ENCODE measurements at regions not wholly inside any gene's neighbourhood (a gene's known extent, or its start where the extent isn't known, plus 50 kb on each side); places are given as distances from the start of the nearest gene placed in this dataset.

DNA sequence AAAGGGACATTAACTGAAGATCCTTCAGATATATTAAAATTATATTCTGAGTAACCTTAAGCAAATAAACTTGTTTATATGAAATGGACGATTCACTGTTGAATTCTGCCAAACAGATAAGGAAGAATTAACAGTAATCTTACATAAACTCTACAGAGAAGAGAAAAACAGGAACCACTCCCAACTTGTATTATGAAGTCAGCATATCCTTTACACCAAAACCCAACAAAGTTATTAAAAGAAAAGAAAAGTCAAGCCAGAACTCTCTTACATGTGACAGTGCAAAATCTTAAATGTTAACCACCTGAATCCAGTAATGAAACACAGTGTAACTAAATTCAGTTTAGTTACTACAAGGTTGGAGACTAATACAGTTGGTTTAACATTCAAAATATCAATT is 185.8 kb downstream of the DEPDC1B start:
- Histone ChIP-seq H3K9me3 (ENCODE audit: control insufficient read depth, insufficient read depth, low read length) (no peaks in the 10 kb centered on the region), H3K4me3 (ENCODE audit: low read depth, low read length) (no peak overlapping the region), H3K4me1 (ENCODE audit: control insufficient read depth, insufficient read depth, low read length) (no peaks in the 10 kb centered on the region), H3K9ac (ENCODE audit: low read depth, low read length) (no peak overlapping the region), H3K36me3 (ENCODE audit: control insufficient read depth, insufficient read depth, low read length) (no peaks in the 10 kb centered on the region), H3K27me3 (ENCODE audit: control insufficient read depth, insufficient read depth, low read length) (no peaks in the 10 kb centered on the region)

DNA sequence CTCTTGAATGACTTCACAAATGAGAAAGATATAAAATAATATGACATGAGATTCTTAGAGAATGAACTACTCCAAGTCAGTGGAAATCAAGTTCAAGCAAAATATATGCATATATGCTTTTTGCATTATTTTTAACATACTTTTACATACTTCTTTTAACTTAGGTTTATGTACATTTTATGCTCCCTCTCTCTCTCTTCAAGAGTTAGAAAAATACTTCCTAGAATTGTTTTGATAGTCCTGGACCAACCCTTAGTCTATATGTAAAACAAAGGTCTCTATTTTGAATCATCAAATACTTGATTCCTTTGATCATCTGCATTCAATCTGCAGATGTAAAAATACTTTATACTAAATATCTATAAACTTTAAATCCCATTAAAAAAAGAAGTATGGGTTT is 187.8 kb downstream of the DEPDC1B start:
- H3K4me1 ChIP-seq (ENCODE audit: control insufficient read depth, insufficient read depth, low read length) = no peaks in the 10 kb centered on the region
- H3K9ac ChIP-seq (ENCODE audit: low read depth, low read length) = no peak overlapping the region

GRCh38 chr5:60510663-60511062 is 189.3 kb downstream of the DEPDC1B start:
- Histone ChIP-seq H3K9me3 (ENCODE audit: control insufficient read depth, insufficient read depth, low read length) (no peaks in the 10 kb centered on the region), H3K4me3 (ENCODE audit: low read depth, low read length) (no peak overlapping the region), H3K36me3 (ENCODE audit: control insufficient read depth, insufficient read depth, low read length) (no peaks in the 10 kb centered on the region)

More for the DNA sequence above, 187.8 kb downstream of the DEPDC1B start:
- Histone ChIP-seq H3K36me3 (ENCODE audit: control insufficient read depth, insufficient read depth, low read length) (no peaks in the 10 kb centered on the region), H3K9me3 (ENCODE audit: control insufficient read depth, insufficient read depth, low read length) (no peaks in the 10 kb centered on the region), H3K27me3 (ENCODE audit: control insufficient read depth, insufficient read depth, low read length) (no peaks in the 10 kb centered on the region), H3K4me3 (ENCODE audit: low read depth, low read length) (no peak overlapping the region)

DNA sequence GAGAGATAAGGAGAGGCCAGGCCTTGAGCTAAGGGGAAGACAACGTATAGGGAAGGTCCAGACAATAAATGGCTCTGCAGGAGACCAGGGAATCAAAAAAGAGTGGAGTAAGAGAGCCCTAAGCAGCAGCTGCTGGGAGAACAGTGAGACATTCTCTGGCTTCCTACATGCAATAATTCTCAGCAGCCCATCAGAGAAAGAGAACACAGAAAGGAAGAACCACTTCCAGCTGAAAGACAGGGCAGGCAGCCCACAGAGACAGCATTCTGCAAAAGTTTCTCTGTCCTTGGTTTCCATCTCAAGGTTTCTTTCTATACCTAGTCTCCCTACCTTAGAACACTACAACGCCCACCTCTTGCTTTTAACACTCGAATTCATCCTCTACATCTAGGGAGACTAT is 189.9 kb downstream of the DEPDC1B start:
- no peaks in the 10 kb centered on the region for H3K4me1 ChIP-seq (ENCODE audit: control insufficient read depth, insufficient read depth, low read length)
- no peaks in the 10 kb centered on the region for H3K9me3 ChIP-seq (ENCODE audit: control insufficient read depth, insufficient read depth, low read length)
- no peak overlapping the region for H3K9ac ChIP-seq (ENCODE audit: low read depth, low read length)
- no peak overlapping the region for H3K4me3 ChIP-seq (ENCODE audit: low read depth, low read length)
- no peaks in the 10 kb centered on the region for H3K36me3 ChIP-seq (ENCODE audit: control insufficient read depth, insufficient read depth, low read length)
- H3K27me3 ChIP-seq (ENCODE audit: control insufficient read depth, insufficient read depth, low read length) = no peaks in the 10 kb centered on the region

More at GRCh38 chr5:60510663-60511062, 189.3 kb downstream of the DEPDC1B start:
- Histone ChIP-seq H3K27me3 (ENCODE audit: control insufficient read depth, insufficient read depth, low read length) (no peaks in the 10 kb centered on the region), H3K4me1 (ENCODE audit: control insufficient read depth, insufficient read depth, low read length) (no peaks in the 10 kb centered on the region), H3K9ac (ENCODE audit: low read depth, low read length) (no peak overlapping the region)

- H3K27me3 ChIP-seq (ENCODE audit: control insufficient read depth, insufficient read depth, low read length) = no peaks in the 10 kb centered on the region
- H3K36me3 ChIP-seq (ENCODE audit: control insufficient read depth, insufficient read depth, low read length) = no peaks in the 10 kb centered on the region
- H3K4me3 ChIP-seq (ENCODE audit: low read depth, low read length) = no peak overlapping the region
- H3K4me1 ChIP-seq (ENCODE audit: control insufficient read depth, insufficient read depth, low read length) = no peaks in the 10 kb centered on the region
- H3K9ac ChIP-seq (ENCODE audit: low read depth, low read length) = no peak overlapping the region
- no peaks in the 10 kb centered on the region for H3K9me3 ChIP-seq (ENCODE audit: control insufficient read depth, insufficient read depth, low read length)
These were observed 190.4 kb downstream of the DEPDC1B start for GRCh38 chr5:60509519-60509918.

DNA sequence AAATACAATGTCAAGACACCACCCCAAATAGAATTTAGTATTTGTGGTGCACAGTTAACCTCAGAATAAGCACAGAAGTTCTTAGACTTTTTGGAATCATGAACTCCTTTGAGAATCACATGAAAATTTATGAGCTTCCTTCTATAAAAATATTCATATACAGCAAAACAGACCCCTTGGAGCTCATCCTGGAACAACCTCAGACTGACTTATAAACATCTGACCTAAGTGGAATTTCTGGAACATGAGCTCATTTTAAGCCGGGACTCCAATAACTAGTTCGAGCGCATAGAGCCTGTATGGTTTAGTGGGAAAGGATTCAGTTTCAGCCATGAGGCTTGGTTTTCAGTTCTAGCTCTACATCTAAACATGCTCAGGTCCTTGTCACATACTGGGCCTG is 192.3 kb downstream of the DEPDC1B start:
- no peaks in the 10 kb centered on the region for H3K9me3 ChIP-seq (ENCODE audit: control insufficient read depth, insufficient read depth, low read length)
- no peaks in the 10 kb centered on the region for H3K27me3 ChIP-seq (ENCODE audit: control insufficient read depth, insufficient read depth, low read length)

DNA sequence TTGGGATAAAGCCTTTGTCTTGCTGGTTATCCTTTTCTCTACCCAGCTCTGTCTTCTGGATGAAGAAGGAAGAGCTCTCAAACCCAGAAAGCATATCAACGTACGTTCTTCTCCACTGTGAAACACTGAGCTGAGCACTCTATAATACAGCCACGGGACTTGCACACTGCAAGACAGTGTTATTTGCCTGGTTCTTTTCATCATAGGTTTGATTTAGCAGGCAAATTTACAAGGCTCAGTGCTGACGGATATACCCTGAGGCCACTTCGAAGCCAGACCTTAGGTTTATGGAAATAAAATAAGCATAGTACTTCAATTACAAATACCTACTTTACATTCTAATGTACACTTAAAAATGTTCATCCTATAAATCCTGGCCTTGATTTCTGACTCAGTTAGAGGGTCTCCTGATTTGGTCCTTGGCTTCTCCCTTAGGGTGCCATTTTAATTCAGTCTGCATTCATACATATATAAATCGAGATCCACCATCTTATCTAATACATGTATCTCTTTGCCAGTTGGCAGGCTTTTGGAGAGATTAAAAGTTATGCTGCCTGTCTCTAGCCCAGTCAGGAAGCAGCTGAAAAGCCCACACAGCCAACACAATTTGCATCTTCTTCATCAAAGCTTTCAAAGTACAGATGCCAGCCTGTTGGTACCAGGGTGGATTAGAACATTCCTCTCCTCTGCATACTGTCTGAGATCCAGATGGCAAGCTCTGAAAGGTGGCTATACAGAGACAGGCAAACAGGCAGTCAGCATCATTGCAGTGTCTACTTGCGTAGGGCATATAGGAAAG is 194.4 kb downstream of the DEPDC1B start:
- no peaks in the 10 kb centered on the region for H3K27me3 ChIP-seq (ENCODE audit: control insufficient read depth, insufficient read depth, low read length)
- no peaks in the 10 kb centered on the region for H3K36me3 ChIP-seq (ENCODE audit: control insufficient read depth, insufficient read depth, low read length)
- no peaks in the 10 kb centered on the region for H3K4me1 ChIP-seq (ENCODE audit: control insufficient read depth, insufficient read depth, low read length)
- no peak overlapping the region for H3K4me3 ChIP-seq (ENCODE audit: low read depth, low read length)
- H3K9ac ChIP-seq (ENCODE audit: low read depth, low read length) = no peak overlapping the region
- H3K9me3 ChIP-seq (ENCODE audit: control insufficient read depth, insufficient read depth, low read length) = no peaks in the 10 kb centered on the region

More for the DNA sequence above, 192.3 kb downstream of the DEPDC1B start:
- Histone ChIP-seq H3K4me3 (ENCODE audit: low read depth, low read length) (no peak overlapping the region), H3K9ac (ENCODE audit: low read depth, low read length) (no peak overlapping the region), H3K4me1 (ENCODE audit: control insufficient read depth, insufficient read depth, low read length) (no peaks in the 10 kb centered on the region), H3K36me3 (ENCODE audit: control insufficient read depth, insufficient read depth, low read length) (no peaks in the 10 kb centered on the region)

DNA sequence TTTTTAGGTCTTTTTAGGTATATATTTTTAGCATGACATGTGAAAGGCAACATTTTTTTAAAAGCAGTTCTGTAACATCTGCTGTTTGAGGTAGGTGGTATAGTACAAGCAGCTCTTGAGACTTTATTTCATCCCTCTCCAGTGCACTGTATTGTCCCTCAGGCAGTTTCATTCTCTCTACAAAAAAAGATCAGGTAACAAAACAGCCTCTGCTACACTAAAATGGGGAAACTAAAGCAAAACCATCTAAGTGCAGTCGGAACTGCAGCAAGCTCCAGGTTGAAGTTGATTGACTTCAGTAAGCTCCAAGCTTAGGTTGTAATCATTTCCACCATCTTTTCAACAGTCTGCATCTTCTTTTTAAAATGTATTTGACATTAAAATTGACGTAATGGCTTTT is 195.6 kb downstream of the DEPDC1B start:
- Histone ChIP-seq H3K36me3 (ENCODE audit: control insufficient read depth, insufficient read depth, low read length) (no peaks in the 10 kb centered on the region), H3K4me1 (ENCODE audit: control insufficient read depth, insufficient read depth, low read length) (no peaks in the 10 kb centered on the region), H3K27me3 (ENCODE audit: control insufficient read depth, insufficient read depth, low read length) (no peaks in the 10 kb centered on the region), H3K9ac (ENCODE audit: low read depth, low read length) (no peak overlapping the region), H3K4me3 (ENCODE audit: low read depth, low read length) (no peak overlapping the region), H3K9me3 (ENCODE audit: control insufficient read depth, insufficient read depth, low read length) (no peaks in the 10 kb centered on the region)

DNA sequence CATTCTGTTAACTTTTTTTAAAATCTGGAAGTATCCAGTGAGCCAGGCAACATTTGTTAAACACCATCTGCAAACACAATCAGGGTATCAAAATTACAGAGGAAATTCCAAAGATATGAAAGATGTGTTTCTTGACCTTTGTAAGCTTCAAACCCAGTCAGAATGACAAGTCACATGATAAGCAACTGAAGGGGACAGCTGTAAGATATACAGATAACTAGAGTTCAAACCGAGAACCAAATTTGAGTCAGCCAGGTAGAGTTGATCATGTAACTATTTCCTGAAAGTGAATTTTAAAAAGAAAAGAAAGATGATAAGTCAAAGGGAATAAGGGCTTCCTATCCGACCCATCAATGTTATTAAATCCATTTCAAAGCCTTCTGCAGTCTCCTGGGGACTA is 196.2 kb downstream of the DEPDC1B start:
- Histone ChIP-seq H3K4me1 (ENCODE audit: control insufficient read depth, insufficient read depth, low read length) (no peaks in the 10 kb centered on the region), H3K9me3 (ENCODE audit: control insufficient read depth, insufficient read depth, low read length) (no peaks in the 10 kb centered on the region), H3K27me3 (ENCODE audit: control insufficient read depth, insufficient read depth, low read length) (no peaks in the 10 kb centered on the region), H3K9ac (ENCODE audit: low read depth, low read length) (no peak overlapping the region), H3K36me3 (ENCODE audit: control insufficient read depth, insufficient read depth, low read length) (no peaks in the 10 kb centered on the region), H3K4me3 (ENCODE audit: low read depth, low read length) (no peak overlapping the region)

DNA sequence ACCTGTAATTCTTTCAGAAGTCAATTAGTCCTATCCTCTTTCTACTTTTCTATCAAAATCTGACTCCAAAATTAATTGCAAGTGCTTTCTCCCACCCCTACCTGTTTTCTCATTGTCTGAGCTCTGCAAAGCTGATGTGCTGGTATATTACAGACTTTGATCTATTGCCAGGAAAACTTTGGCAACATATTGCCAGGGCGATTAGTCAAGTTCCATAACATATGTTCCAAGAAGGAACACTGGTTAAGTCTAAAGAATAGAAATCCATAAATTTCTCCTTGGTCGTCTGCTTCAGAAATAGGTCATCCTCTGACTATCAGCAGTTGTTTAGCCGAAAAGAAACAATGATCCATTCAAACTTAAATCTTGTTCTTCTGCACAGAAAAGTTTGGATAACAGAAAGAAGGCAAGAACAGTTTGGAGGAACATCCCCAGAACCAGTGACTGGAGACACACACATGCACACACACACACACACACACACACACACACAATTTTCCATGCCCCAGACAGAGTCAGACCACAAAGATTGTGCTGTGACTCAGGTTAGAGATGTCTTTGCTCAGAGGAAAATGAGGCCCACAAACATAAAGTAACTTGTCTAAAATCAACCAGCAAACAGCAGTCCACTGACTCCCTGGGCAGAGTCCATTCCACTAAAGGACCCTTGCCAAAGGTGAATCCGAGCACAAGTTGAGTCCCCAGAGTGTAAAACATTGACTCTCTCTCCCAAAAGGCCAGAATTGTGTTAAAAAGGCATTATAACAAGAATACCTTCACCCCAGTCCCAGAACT is 202.1 kb downstream of the DEPDC1B start:
- H3K4me1 ChIP-seq (ENCODE audit: control insufficient read depth, insufficient read depth, low read length) = peaks cover 3% of the 10 kb centered on the region
- H3K9ac ChIP-seq (ENCODE audit: low read depth, low read length) = no peak overlapping the region
- H3K27me3 ChIP-seq (ENCODE audit: control insufficient read depth, insufficient read depth, low read length) = no peaks in the 10 kb centered on the region
- H3K4me3 ChIP-seq (ENCODE audit: low read depth, low read length) = no peak overlapping the region
- H3K9me3 ChIP-seq (ENCODE audit: control insufficient read depth, insufficient read depth, low read length) = no peaks in the 10 kb centered on the region
- H3K36me3 ChIP-seq (ENCODE audit: control insufficient read depth, insufficient read depth, low read length) = no peaks in the 10 kb centered on the region

DNA sequence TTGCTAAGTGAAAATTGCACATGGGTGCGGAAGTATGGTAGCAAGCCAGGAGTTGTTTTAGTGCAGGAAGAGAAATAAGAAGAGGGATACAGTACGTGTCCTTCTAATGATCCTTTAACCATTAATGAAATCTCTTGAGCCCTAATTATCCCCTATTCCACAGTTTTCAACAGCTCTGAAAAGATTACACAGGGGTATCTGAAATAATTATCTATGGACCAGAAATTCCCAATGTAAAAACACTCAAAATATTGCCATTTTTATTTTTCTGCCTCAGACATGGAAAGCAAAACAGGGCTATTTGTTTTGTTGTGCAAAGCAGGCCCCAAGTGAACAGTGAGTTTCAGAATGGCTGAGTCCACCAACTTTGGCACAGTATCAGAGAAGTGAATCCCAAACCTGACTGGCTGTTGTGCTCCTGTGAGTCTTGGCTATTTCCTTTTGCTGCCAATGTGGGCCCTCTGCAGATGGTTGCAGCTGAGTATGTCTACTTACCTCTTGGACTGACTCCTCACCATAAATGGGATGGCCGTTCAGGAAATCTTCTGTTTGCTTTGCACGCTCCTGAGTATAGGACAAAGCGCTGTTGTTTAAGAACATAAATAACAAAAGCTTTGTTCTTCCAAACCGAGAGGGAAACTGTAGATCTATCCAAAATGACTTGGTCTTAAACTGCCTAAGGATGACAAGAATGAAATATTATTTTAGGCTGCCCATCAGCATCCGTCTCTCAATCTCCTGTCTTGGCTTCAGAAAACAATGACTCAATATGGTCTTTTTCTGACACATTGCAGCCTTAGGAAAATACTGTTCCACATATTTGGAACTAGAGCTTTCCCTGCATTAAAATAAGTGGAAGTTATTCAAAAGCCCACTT is 204.1 kb downstream of the DEPDC1B start:
- Histone ChIP-seq H3K9ac (ENCODE audit: low read depth, low read length) (no peak overlapping the region), H3K4me1 (ENCODE audit: control insufficient read depth, insufficient read depth, low read length) (peaks cover 3% of the 10 kb centered on the region), H3K27me3 (ENCODE audit: control insufficient read depth, insufficient read depth, low read length) (no peaks in the 10 kb centered on the region), H3K9me3 (ENCODE audit: control insufficient read depth, insufficient read depth, low read length) (no peaks in the 10 kb centered on the region), H3K36me3 (ENCODE audit: control insufficient read depth, insufficient read depth, low read length) (no peaks in the 10 kb centered on the region), H3K4me3 (ENCODE audit: low read depth, low read length) (no peak overlapping the region)

All from iPS-15b (cell line).